ENCODE measurements at regions not wholly inside any gene's neighbourhood (a gene's known extent, or its start where the extent isn't known, plus 50 kb on each side); places are given as distances from the start of the nearest gene placed in this dataset.

GRCh38 chr2:129205176-129205575 is 774.3 kb upstream of the RAB6C start:
- no peak overlapping the region for H3K4me3 ChIP-seq (ENCODE audit: insufficient read depth, low read depth, low read length)
- no peaks in the 10 kb centered on the region for H3K27me3 ChIP-seq (ENCODE audit: control insufficient read depth, insufficient read depth, low read length, poor library complexity, severe bottlenecking)
- no peaks in the 10 kb centered on the region for H3K4me1 ChIP-seq (ENCODE audit: control insufficient read depth, insufficient read depth, low read length)
- H3K9me3 ChIP-seq (ENCODE audit: control insufficient read depth, low read length): no peaks in the 10 kb centered on the region
- H3K27ac ChIP-seq (ENCODE audit: insufficient read depth, low read depth, low read length, poor library complexity, severe bottlenecking): no peak overlapping the region
- H3K36me3 ChIP-seq (ENCODE audit: control insufficient read depth, insufficient read depth, low read length): no peaks in the 10 kb centered on the region
- WGBS, 2 experiments: 92 to 100% methylated on average over 1 of the region's 1 CpG

- Histone ChIP-seq H3K27me3 (ENCODE audit: control insufficient read depth, insufficient read depth, low read length, poor library complexity, severe bottlenecking) (no peaks in the 10 kb centered on the region), H3K4me1 (ENCODE audit: control insufficient read depth, insufficient read depth, low read length) (no peaks in the 10 kb centered on the region), H3K4me3 (ENCODE audit: insufficient read depth, low read depth, low read length) (no peak overlapping the region), H3K36me3 (ENCODE audit: control insufficient read depth, insufficient read depth, low read length) (no peaks in the 10 kb centered on the region), H3K27ac (ENCODE audit: insufficient read depth, low read depth, low read length, poor library complexity, severe bottlenecking) (no peak overlapping the region), H3K9me3 (ENCODE audit: control insufficient read depth, low read length) (no peaks in the 10 kb centered on the region)
- WGBS, 2 experiments: 94% methylated on average over 5 of the region's 5 CpGs
Observed at GRCh38 chr2:129205766-129206165, 773.7 kb upstream of the RAB6C start.

GRCh38 chr2:129212299-129212958 is 767.0 kb upstream of the RAB6C start:
- Histone ChIP-seq H3K27me3 (ENCODE audit: control insufficient read depth, insufficient read depth, low read length, poor library complexity, severe bottlenecking) (no peaks in the 10 kb centered on the region), H3K27ac (ENCODE audit: insufficient read depth, low read depth, low read length, poor library complexity, severe bottlenecking) (no peak overlapping the region), H3K4me3 (ENCODE audit: insufficient read depth, low read depth, low read length) (no peak overlapping the region), H3K9me3 (ENCODE audit: control insufficient read depth, low read length) (no peaks in the 10 kb centered on the region), H3K36me3 (ENCODE audit: control insufficient read depth, insufficient read depth, low read length) (no peaks in the 10 kb centered on the region), H3K4me1 (ENCODE audit: control insufficient read depth, insufficient read depth, low read length) (no peaks in the 10 kb centered on the region)
- WGBS, 2 experiments: 93% methylated on average over 5 of the region's 5 CpGs

DNA sequence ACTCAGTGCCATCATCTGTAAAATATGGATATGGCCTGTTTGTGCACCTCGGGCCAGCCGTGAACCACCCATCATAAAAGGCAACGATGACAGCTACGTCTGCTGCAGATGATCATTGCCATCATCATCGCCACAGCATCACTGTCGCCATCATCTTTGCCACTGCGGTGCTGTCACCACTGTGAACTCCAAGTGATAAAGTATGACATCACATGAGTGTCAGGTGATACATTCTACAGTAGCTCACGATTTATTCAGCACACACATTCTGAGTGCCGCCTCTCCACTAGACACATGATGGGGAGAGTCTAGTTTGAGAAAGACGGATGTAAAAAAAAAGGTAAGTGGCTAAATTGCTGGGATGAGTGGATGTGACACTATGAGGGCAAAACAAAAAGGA is 755.4 kb upstream of the RAB6C start:
- Histone ChIP-seq H3K4me3 (ENCODE audit: insufficient read depth, low read depth, low read length) (no peak overlapping the region), H3K4me1 (ENCODE audit: control insufficient read depth, insufficient read depth, low read length) (no peaks in the 10 kb centered on the region), H3K36me3 (ENCODE audit: control insufficient read depth, insufficient read depth, low read length) (no peaks in the 10 kb centered on the region), H3K9me3 (ENCODE audit: control insufficient read depth, low read length) (no peaks in the 10 kb centered on the region), H3K27ac (ENCODE audit: insufficient read depth, low read depth, low read length, poor library complexity, severe bottlenecking) (no peak overlapping the region), H3K27me3 (ENCODE audit: control insufficient read depth, insufficient read depth, low read length, poor library complexity, severe bottlenecking) (no peaks in the 10 kb centered on the region)
- WGBS, 2 experiments: 85 to 93% methylated on average over 8 to 10 of the region's 10 CpGs

- H3K36me3 ChIP-seq (ENCODE audit: control insufficient read depth, insufficient read depth, low read length): no peaks in the 10 kb centered on the region
- no peak overlapping the region for H3K27ac ChIP-seq (ENCODE audit: insufficient read depth, low read depth, low read length, poor library complexity, severe bottlenecking)
- no peak overlapping the region for H3K4me3 ChIP-seq (ENCODE audit: insufficient read depth, low read depth, low read length)
- no peaks in the 10 kb centered on the region for H3K27me3 ChIP-seq (ENCODE audit: control insufficient read depth, insufficient read depth, low read length, poor library complexity, severe bottlenecking)
- H3K9me3 ChIP-seq (ENCODE audit: control insufficient read depth, low read length): no peaks in the 10 kb centered on the region
- no peaks in the 10 kb centered on the region for H3K4me1 ChIP-seq (ENCODE audit: control insufficient read depth, insufficient read depth, low read length)
- 91 to 93% methylated on average over 3 of the region's 3 CpGs for WGBS, 2 experiments
Observed at GRCh38 chr2:129224486-129224885, 755.0 kb upstream of the RAB6C start.

DNA sequence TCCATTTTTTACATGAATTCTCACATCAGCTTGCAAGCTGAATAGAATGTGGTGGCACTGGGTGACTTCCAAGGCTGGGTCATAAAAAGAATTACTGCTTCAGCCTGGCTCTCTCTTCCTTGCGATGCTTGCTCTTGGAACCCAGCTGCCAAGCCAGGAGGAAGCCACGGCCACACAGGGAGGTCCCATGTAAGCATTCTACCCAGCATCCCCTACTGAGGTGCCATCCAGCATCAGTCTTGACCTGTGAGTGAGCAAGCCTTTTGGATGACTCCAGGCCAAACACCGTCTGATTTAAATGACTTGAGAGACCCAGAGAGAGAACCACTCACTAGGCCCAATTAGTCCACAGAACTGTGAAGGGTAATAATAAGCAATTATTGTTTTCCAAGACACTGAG is 750.3 kb upstream of the RAB6C start:
- Histone ChIP-seq H3K9me3 (ENCODE audit: control insufficient read depth, low read length) (no peaks in the 10 kb centered on the region), H3K36me3 (ENCODE audit: control insufficient read depth, insufficient read depth, low read length) (no peaks in the 10 kb centered on the region), H3K4me1 (ENCODE audit: control insufficient read depth, insufficient read depth, low read length) (no peaks in the 10 kb centered on the region), H3K27me3 (ENCODE audit: control insufficient read depth, insufficient read depth, low read length, poor library complexity, severe bottlenecking) (no peaks in the 10 kb centered on the region), H3K4me3 (ENCODE audit: insufficient read depth, low read depth, low read length) (no peak overlapping the region), H3K27ac (ENCODE audit: insufficient read depth, low read depth, low read length, poor library complexity, severe bottlenecking) (no peak overlapping the region)
- 61 to 62% methylated on average over 3 of the region's 3 CpGs for WGBS, 2 experiments

DNA sequence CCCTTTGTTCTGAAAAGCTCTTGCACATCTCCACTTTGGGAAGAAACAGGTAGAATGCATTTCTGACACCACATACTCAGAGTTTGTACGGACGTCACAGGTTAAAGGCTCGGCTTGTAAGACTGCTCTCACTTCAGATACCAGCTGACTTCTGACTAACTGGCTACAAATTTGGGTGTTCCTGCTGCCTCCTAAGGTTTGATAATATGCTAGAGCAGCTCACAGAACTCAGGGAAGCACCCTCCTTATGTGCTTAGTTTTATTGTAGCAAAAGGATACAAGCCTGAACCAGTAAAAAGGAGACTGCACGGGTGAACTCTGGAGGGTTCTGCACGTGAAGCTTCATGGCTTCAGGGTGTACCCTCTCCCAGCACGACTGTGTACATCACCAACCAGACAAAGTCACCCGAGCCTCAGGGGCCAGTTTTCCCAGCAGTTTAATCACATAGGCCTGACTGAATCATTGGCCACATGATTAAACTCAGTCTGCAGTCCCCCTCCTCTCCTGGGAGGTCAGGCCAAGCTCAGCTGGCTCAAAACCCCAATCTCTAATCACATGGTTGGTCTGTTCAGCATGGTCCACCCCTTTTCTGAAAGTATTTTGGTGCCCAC is 749.5 kb upstream of the RAB6C start:
- Histone ChIP-seq H3K27ac (ENCODE audit: insufficient read depth, low read depth, low read length, poor library complexity, severe bottlenecking) (no peak overlapping the region), H3K4me3 (ENCODE audit: insufficient read depth, low read depth, low read length) (no peak overlapping the region), H3K4me1 (ENCODE audit: control insufficient read depth, insufficient read depth, low read length) (no peaks in the 10 kb centered on the region), H3K9me3 (ENCODE audit: control insufficient read depth, low read length) (no peaks in the 10 kb centered on the region), H3K36me3 (ENCODE audit: control insufficient read depth, insufficient read depth, low read length) (no peaks in the 10 kb centered on the region), H3K27me3 (ENCODE audit: control insufficient read depth, insufficient read depth, low read length, poor library complexity, severe bottlenecking) (no peaks in the 10 kb centered on the region)
- WGBS, 2 experiments: 92 to 95% methylated on average over 7 of the region's 7 CpGs

- WGBS, 2 experiments: 93 to 94% methylated on average over 7 of the region's 7 CpGs
- H3K9me3 ChIP-seq (ENCODE audit: control insufficient read depth, low read length): no peaks in the 10 kb centered on the region
- H3K4me1 ChIP-seq (ENCODE audit: control insufficient read depth, insufficient read depth, low read length): no peaks in the 10 kb centered on the region
Observed at GRCh38 chr2:129231924-129232323, 747.5 kb upstream of the RAB6C start.

DNA sequence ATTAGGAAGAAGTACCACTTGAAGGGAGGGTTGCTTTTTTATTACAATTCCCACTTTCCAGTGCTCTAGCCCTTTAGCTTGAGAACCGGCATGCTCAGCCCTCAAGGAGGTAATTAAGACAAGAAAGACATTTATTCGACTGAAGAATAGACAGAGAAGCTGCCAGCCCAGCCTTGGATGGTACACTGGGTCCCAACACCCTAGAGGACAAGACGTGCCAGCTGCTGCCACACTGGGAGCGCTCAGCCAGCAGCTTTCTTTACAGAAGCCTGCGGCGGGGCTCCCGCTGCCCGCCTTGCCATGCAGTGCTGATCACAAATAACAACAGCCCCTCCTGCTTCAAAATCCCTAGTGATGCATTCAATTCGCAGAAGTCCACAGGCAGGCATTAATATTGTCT is 746.3 kb upstream of the RAB6C start:
- H3K9me3 ChIP-seq (ENCODE audit: control insufficient read depth, low read length): no peaks in the 10 kb centered on the region
- 86 to 88% methylated on average over 9 of the region's 9 CpGs for WGBS, 2 experiments
- H3K4me1 ChIP-seq (ENCODE audit: control insufficient read depth, insufficient read depth, low read length): no peaks in the 10 kb centered on the region
- H3K36me3 ChIP-seq (ENCODE audit: control insufficient read depth, insufficient read depth, low read length): no peaks in the 10 kb centered on the region
- no peaks in the 10 kb centered on the region for H3K27me3 ChIP-seq (ENCODE audit: control insufficient read depth, insufficient read depth, low read length, poor library complexity, severe bottlenecking)
- H3K4me3 ChIP-seq (ENCODE audit: insufficient read depth, low read depth, low read length): no peak overlapping the region
- no peak overlapping the region for H3K27ac ChIP-seq (ENCODE audit: insufficient read depth, low read depth, low read length, poor library complexity, severe bottlenecking)

More at GRCh38 chr2:129231924-129232323, 747.5 kb upstream of the RAB6C start:
- Histone ChIP-seq H3K36me3 (ENCODE audit: control insufficient read depth, insufficient read depth, low read length) (no peaks in the 10 kb centered on the region), H3K4me3 (ENCODE audit: insufficient read depth, low read depth, low read length) (no peak overlapping the region), H3K27me3 (ENCODE audit: control insufficient read depth, insufficient read depth, low read length, poor library complexity, severe bottlenecking) (no peaks in the 10 kb centered on the region), H3K27ac (ENCODE audit: insufficient read depth, low read depth, low read length, poor library complexity, severe bottlenecking) (no peak overlapping the region)

DNA sequence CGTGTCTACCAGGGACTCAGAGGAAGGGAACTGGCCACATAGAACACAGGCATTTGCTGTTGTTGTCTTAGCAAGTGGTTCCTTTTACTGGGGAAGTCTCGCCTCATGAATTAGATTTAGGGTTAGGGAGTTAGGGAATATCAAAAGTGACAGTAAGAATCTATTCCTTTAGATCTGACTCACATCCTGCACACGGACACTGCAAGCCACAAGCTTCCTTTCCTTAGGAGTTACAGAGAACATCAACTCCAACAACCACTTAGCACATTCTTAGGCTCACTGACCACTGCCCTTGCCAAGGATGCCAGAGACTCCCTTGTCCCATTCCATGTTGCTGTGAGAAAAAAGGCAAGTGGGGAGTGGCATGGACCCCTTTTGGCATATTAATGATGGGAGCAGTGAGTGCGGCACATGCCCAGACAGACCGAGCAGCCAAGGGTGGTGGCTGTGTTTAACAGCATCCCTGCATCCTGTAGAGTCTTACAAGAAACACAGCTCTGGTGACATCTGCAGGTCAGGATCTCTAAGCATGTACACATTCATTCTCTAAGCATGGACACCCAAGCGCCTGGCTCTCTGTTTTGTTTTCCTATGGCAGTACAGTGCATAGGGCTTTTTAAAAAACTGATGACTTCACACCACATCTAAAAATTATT is 745.6 kb upstream of the RAB6C start:
- Histone ChIP-seq H3K4me3 (ENCODE audit: insufficient read depth, low read depth, low read length) (no peak overlapping the region), H3K27me3 (ENCODE audit: control insufficient read depth, insufficient read depth, low read length, poor library complexity, severe bottlenecking) (no peaks in the 10 kb centered on the region)
- WGBS, 2 experiments: 86% methylated on average over 6 of the region's 6 CpGs

More for the DNA sequence above, 745.6 kb upstream of the RAB6C start:
- no peaks in the 10 kb centered on the region for H3K4me1 ChIP-seq (ENCODE audit: control insufficient read depth, insufficient read depth, low read length)
- no peaks in the 10 kb centered on the region for H3K9me3 ChIP-seq (ENCODE audit: control insufficient read depth, low read length)
- no peaks in the 10 kb centered on the region for H3K36me3 ChIP-seq (ENCODE audit: control insufficient read depth, insufficient read depth, low read length)
- no peak overlapping the region for H3K27ac ChIP-seq (ENCODE audit: insufficient read depth, low read depth, low read length, poor library complexity, severe bottlenecking)
